ENCODE measurements at regions not wholly inside any gene's neighbourhood (a gene's known extent, or its start where the extent isn't known, plus 50 kb on each side); places are given as distances from the start of the nearest gene placed in this dataset.

DNA sequence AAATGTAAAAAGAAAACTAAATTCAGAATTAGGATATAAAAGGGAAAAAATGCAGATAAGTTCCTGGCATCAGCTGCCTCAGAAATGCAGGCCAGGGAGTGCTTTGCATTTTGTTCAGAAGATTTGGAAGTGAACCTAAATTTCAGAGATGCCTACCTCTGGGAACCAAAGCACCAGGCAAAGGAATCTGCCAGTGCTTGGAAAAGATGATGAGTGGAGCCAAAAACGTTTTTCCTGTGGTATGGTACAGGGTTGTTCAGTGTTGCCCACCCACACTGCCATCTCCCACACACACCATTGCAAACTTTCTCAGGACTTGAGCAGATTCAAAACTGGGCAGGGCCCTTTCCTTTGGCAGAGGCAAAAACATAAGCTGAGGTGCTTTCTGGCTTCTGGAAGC is 349.5 kb downstream of the TGFB2 start:
- Mint-ChIP-seq H3K27ac (no peak overlapping the region), H3K36me3 (no peaks in the 10 kb centered on the region), H3K9me3 (peaks cover 0 to 4% (median 0%) of the 10 kb centered on the region in 7 donors), H3K27me3 (ENCODE audit: low read depth in 3 of 3) (peaks cover 0 to 2% (median 0%) of the 10 kb centered on the region in 3 donors), H3K4me3 (no peak overlapping the region), H3K4me1 (no peaks in the 10 kb centered on the region)
- no peak for DNase-seq
- intact Hi-C loops (cut with micrococcal nuclease): no loop called here
- Histone ChIP-seq H3K4me2 (replicated peaks; ENCODE audit: extremely low read depth, low read length, poor library complexity, severe bottlenecking) (no peak overlapping the region), H3K9ac (ENCODE audit: insufficient read depth, low read length, poor library complexity, severe bottlenecking) (no peak overlapping the region), H3K4me1 (ENCODE audit: control insufficient read depth in 1 of 2, insufficient read depth in 2 of 2, low read length in 2 of 2) (no peaks in the 10 kb centered on the region), H3K27ac (ENCODE audit: low read depth in 1 of 2, low read length in 2 of 2) (no peak overlapping the region), H2AFZ (ENCODE audit: insufficient read depth, low read depth, low read length, poor library complexity, severe bottlenecking) (no peak overlapping the region), H3K4me3 (replicated peaks in 1 of 3; ENCODE audit: low read depth in 2 of 3, low read length in 3 of 3) (no peak overlapping the region), H3K79me2 (ENCODE audit: insufficient read depth, low read length) (no peaks in the 10 kb centered on the region), H3K27me3 (ENCODE audit: control insufficient read depth in 2 of 2, insufficient read depth in 2 of 2, low read length in 2 of 2) (no peaks in the 10 kb centered on the region), H3K9me3 (replicated peaks in 1 of 2; ENCODE audit: control insufficient read depth in 1 of 2, insufficient read depth in 1 of 2, low read length in 2 of 2) (no peaks in the 10 kb centered on the region), H3K36me3 (replicated peaks in 1 of 2; ENCODE audit: control insufficient read depth in 1 of 2, insufficient read depth in 2 of 2, low read length in 2 of 2) (no peaks in the 10 kb centered on the region), H4K20me1 (ENCODE audit: insufficient read depth, low read length) (no peaks in the 10 kb centered on the region)
- WGBS (ENCODE audit: insufficient coverage): no CpG with 5 or more reads among the region's 1 CpG
- TF ChIP-seq, protein P1, sequence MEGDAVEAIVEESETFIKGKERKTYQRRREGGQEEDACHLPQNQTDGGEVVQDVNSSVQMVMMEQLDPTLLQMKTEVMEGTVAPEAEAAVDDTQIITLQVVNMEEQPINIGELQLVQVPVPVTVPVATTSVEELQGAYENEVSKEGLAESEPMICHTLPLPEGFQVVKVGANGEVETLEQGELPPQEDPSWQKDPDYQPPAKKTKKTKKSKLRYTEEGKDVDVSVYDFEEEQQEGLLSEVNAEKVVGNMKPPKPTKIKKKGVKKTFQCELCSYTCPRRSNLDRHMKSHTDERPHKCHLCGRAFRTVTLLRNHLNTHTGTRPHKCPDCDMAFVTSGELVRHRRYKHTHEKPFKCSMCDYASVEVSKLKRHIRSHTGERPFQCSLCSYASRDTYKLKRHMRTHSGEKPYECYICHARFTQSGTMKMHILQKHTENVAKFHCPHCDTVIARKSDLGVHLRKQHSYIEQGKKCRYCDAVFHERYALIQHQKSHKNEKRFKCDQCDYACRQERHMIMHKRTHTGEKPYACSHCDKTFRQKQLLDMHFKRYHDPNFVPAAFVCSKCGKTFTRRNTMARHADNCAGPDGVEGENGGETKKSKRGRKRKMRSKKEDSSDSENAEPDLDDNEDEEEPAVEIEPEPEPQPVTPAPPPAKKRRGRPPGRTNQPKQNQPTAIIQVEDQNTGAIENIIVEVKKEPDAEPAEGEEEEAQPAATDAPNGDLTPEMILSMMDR (IDR thresholded peaks at IDR 0.05): no peak

DNA sequence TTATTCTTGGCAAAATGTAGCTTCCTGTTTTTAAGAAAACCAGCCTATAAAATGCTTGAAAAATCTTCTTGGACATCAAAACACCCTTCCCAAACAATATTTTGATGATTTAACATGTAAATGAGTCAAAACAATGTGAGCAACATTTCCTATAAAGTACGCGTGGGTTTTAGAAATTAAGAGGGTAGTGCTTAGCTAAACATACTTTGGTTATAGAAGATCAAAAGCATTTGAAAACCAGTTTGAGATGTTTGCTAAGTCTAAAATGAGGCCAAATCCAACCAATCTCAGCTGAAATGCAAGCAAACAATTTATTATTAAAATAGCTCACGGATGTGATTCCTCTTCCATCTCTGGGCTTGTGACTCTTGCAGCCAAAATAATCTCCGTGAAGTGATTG is 350.4 kb downstream of the TGFB2 start:
- H3K4me3 Mint-ChIP-seq: no peak overlapping the region
- TF ChIP-seq, protein P1 (IDR thresholded peaks at IDR 0.05): no peak
- WGBS (ENCODE audit: insufficient coverage): no CpG with 5 or more reads among the region's 4 CpGs

More for the DNA sequence above, 350.4 kb downstream of the TGFB2 start:
- no peak overlapping the region for H3K9ac ChIP-seq (ENCODE audit: insufficient read depth, low read length, poor library complexity, severe bottlenecking)
- no peak for DNase-seq
- H3K4me1 ChIP-seq (ENCODE audit: control insufficient read depth in 1 of 2, insufficient read depth in 2 of 2, low read length in 2 of 2): no peaks in the 10 kb centered on the region
- peaks cover 0 to 1% (median 0%) of the 10 kb centered on the region in 7 donors for H3K9me3 Mint-ChIP-seq
- H3K36me3 ChIP-seq (replicated peaks in 1 of 2; ENCODE audit: control insufficient read depth in 1 of 2, insufficient read depth in 2 of 2, low read length in 2 of 2): no peaks in the 10 kb centered on the region
- H3K9me3 ChIP-seq (replicated peaks in 1 of 2; ENCODE audit: control insufficient read depth in 1 of 2, insufficient read depth in 1 of 2, low read length in 2 of 2): no peaks in the 10 kb centered on the region
- no peak overlapping the region for H2AFZ ChIP-seq (ENCODE audit: insufficient read depth, low read depth, low read length, poor library complexity, severe bottlenecking)
- H3K4me3 ChIP-seq (replicated peaks in 1 of 3; ENCODE audit: low read depth in 2 of 3, low read length in 3 of 3): no peak overlapping the region
- H3K27ac ChIP-seq (ENCODE audit: low read depth in 1 of 2, low read length in 2 of 2): no peak overlapping the region
- H3K27me3 Mint-ChIP-seq (ENCODE audit: low read depth in 3 of 3): peaks cover 0 to 2% (median 0%) of the 10 kb centered on the region in 3 donors
- H3K4me1 Mint-ChIP-seq: no peaks in the 10 kb centered on the region
- intact Hi-C loops (cut with micrococcal nuclease): no loop called here
- no peaks in the 10 kb centered on the region for H3K36me3 Mint-ChIP-seq
- H3K27me3 ChIP-seq (ENCODE audit: control insufficient read depth in 2 of 2, insufficient read depth in 2 of 2, low read length in 2 of 2): no peaks in the 10 kb centered on the region
- no peaks in the 10 kb centered on the region for H4K20me1 ChIP-seq (ENCODE audit: insufficient read depth, low read length)
- no peaks in the 10 kb centered on the region for H3K79me2 ChIP-seq (ENCODE audit: insufficient read depth, low read length)
- no peak overlapping the region for H3K27ac Mint-ChIP-seq
- H3K4me2 ChIP-seq (replicated peaks; ENCODE audit: extremely low read depth, low read length, poor library complexity, severe bottlenecking): no peak overlapping the region
